B cell (primary cell): ENCODE measurements at regions not wholly inside any gene's neighbourhood (a gene's known extent, or its start where the extent isn't known, plus 50 kb on each side); places are given as distances from the start of the nearest gene placed in this dataset.

ENCODE experiments used
- ATAC-seq: fragments of 200-7000 bp; cut with Tn5 transposase; one replicate; pipeline ENCODE4 v1.10.0; 2021; ENCODE audit warnings: low read depth, mild to moderate bottlenecking, moderate number of reproducible peaks, moderate library complexity
- CTCF ChIA-PET: fragments of 350-600 bp; sonication (Branson Sonifier 250); formaldehyde crosslinking; loops from one replicate; lab custom pipeline; 2021; ENCODE audit warnings: antibody characterized with exemption, inconsistent platforms; lab: Charles Lee
- POLR2A ChIA-PET: fragments of 350-600 bp; sonication (Branson Sonifier 250); formaldehyde crosslinking; loops from one replicate; lab custom pipeline; 2021; ENCODE audit warnings: antibody characterized with exemption; lab: Charles Lee
- DNase-seq: peaks from one replicate; pipeline ENCODE4 v3.0.0; 2013
- H2AFZ ChIP-seq: 2 replicates; pipeline ENCODE4 v1.6.1; 2012; ENCODE audit warnings: mild to moderate bottlenecking, low read depth, low read length; ENCODE audit not compliant: insufficient read depth, poor library complexity, severe bottlenecking
- H3K27ac ChIP-seq, 2 donors: 1 replicate in 1 of 2; 2 replicates in 1 of 2; pipeline ENCODE4 v1.5.1; 2012 to 2013; ENCODE audit warnings: low read length in 2 of 2, mild to moderate bottlenecking in 2 of 2, moderate library complexity in 1 of 2
- H3K27me3 ChIP-seq, 4 experiments: fragments of 200-600 bp in 1 of 4; sonication (generic) in 1 of 4; replicated peaks in 1 of 4; 1 replicate in 2 of 4; 2 replicates in 2 of 4; pipeline versions ENCODE4 v1.6.1 to v1.7.0; 2013 to 2016; ENCODE audit warnings: low read length in 3 of 4, mild to moderate bottlenecking in 2 of 4, mixed read lengths in 1 of 4, moderate library complexity in 1 of 4; ENCODE audit not compliant: insufficient read depth in 4 of 4, control insufficient read depth in 3 of 4; ENCODE audit errors: control extremely low read depth in 1 of 4
- H3K36me3 ChIP-seq, 2 experiments: replicated peaks in 1 of 2; 1 replicate in 1 of 2; 2 replicates in 1 of 2; pipeline versions ENCODE4 v1.6.1 to v1.7.1; 2013; ENCODE audit warnings: low read length in 1 of 2; ENCODE audit not compliant: insufficient read depth in 2 of 2, control insufficient read depth in 1 of 2; ENCODE audit errors: control extremely low read depth in 1 of 2, extremely low read depth in 1 of 2
- H3K4me1 ChIP-seq, 2 donors: fragments of 200-600 bp in 1 of 2; sonication (generic) in 1 of 2; 1 replicate in 1 of 2; 2 replicates in 1 of 2; pipeline versions ENCODE4 v1.5.1 to v1.6.1; 2013 to 2017; ENCODE audit warnings: low read length in 2 of 2; ENCODE audit not compliant: control insufficient read depth in 2 of 2, insufficient read depth in 2 of 2
- H3K4me2 ChIP-seq: replicated peaks from 2 replicates; pipeline ENCODE3; 2012; ENCODE audit warnings: mild to moderate bottlenecking, low read depth, low read length; ENCODE audit not compliant: poor library complexity, severe bottlenecking
- H3K4me3 ChIP-seq, 5 experiments: fragments of 200-600 bp in 1 of 5; sonication (generic) in 1 of 5; 1 replicate in 3 of 5; 2 replicates in 2 of 5; pipeline versions ENCODE4 v1.5.1 to v1.7.0; 2011 to 2016; ENCODE audit warnings: low read length in 4 of 5, mild to moderate bottlenecking in 4 of 5, low read depth in 2 of 5, control low read depth in 1 of 5, moderate library complexity in 1 of 5; ENCODE audit not compliant: insufficient read depth in 1 of 5; ENCODE audit errors: control extremely low read depth in 1 of 5, extremely low read depth in 1 of 5
- H3K79me2 ChIP-seq: fragments of 200-600 bp; sonication (generic); one replicate; pipeline ENCODE4 v1.6.0; 2016; ENCODE audit warnings: low read length; ENCODE audit not compliant: control insufficient read depth, insufficient read depth
- H3K9ac ChIP-seq: fragments of 200-600 bp; sonication (generic); 2 replicates; pipeline ENCODE4 v1.6.1; 2017; ENCODE audit warnings: mild to moderate bottlenecking, low read length, moderate library complexity
- H3K9me3 ChIP-seq, 3 donors: one replicate each; pipeline versions ENCODE4 v1.6.1 to v1.7.1; 2013; ENCODE audit warnings: low read length in 2 of 3; ENCODE audit not compliant: control insufficient read depth in 2 of 3, insufficient read depth in 1 of 3; ENCODE audit errors: control extremely low read depth in 1 of 3
- H4K20me1 ChIP-seq: 2 replicates; pipeline ENCODE4 v1.6.0; 2012; ENCODE audit warnings: mild to moderate bottlenecking, low read length; ENCODE audit not compliant: insufficient read depth, control insufficient read depth, poor library complexity, severe bottlenecking
- H3K27ac Mint-ChIP-seq: one replicate; pipeline ENCODE4 v1.8.0; 2021; ENCODE audit warnings: mixed read lengths
- H3K27me3 Mint-ChIP-seq: one replicate; pipeline ENCODE4 v1.8.0; 2021; ENCODE audit warnings: mixed read lengths
- H3K4me1 Mint-ChIP-seq: one replicate; pipeline ENCODE4 v1.8.0; 2021; ENCODE audit warnings: mixed read lengths
- H3K4me3 Mint-ChIP-seq: one replicate; pipeline ENCODE4 v1.8.0; 2021; ENCODE audit warnings: mixed read lengths
- H3K9me3 Mint-ChIP-seq: one replicate; pipeline ENCODE4 v1.8.0; 2022; ENCODE audit warnings: mixed read lengths; ENCODE audit not compliant: insufficient read depth
- CTCF ChIP-seq: fragments of 200-600 bp; IDR thresholded peaks from one replicate; pipeline ENCODE4 v1.8.0; 2022; ENCODE audit warnings: antibody characterized with exemption, mild to moderate bottlenecking
- EZH2 ChIP-seq: IDR thresholded peaks from 2 replicates; pipeline ENCODE4 v1.6.1; 2012; ENCODE audit warnings: borderline replicate concordance, low read depth, mild to moderate bottlenecking, moderate library complexity, low read length; ENCODE audit not compliant: insufficient read depth, poor library complexity, severe bottlenecking
- WGBS: methylation state at CpG from one replicate; pipeline ENCODE4 v1.1.5; 2013; ENCODE audit warnings: missing lambda C conversion rate; ENCODE audit not compliant: insufficient coverage; 5-methylcytosine and 5-hydroxymethylcytosine counted together
- intact Hi-C: fragments of 100-400 bp; cut with micrococcal nuclease; formaldehyde crosslinking; loops from one replicate; pipeline ENCODE4 v1.10.0; 2022

GRCh38 chr11:32210556-32210955, 119.7 kb downstream of the RCN1 start:
- no peak for ATAC-seq
- intact Hi-C loops = no loop called here
- H3K4me1 Mint-ChIP-seq = no peaks in the 10 kb centered on the region
- no peak overlapping the region for H3K4me2 ChIP-seq
- DNase-seq = no peak
- H3K27me3 Mint-ChIP-seq = peaks cover 11% of the 10 kb centered on the region
- CTCF ChIA-PET = interaction anchor here (0.7 kb wide), 1 partner anchor 73 kb away, joined by 3 read pairs; no protein-coding TSS in a partner anchor
- no peaks in the 10 kb centered on the region for H3K27me3 ChIP-seq
- no peak overlapping the region for H3K4me3 Mint-ChIP-seq
- H3K4me3 ChIP-seq = no peak overlapping the region
- no peaks in the 10 kb centered on the region for H4K20me1 ChIP-seq
- H3K9me3 Mint-ChIP-seq = no peaks in the 10 kb centered on the region
- no peak overlapping the region for H3K9ac ChIP-seq
- H2AFZ ChIP-seq = no peak overlapping the region
- no peaks in the 10 kb centered on the region for H3K79me2 ChIP-seq
- no peaks in the 10 kb centered on the region for H3K4me1 ChIP-seq
- 62% methylated on average over 3 of the region's 6 CpGs for WGBS
- H3K27ac ChIP-seq = no peak overlapping the region
- H3K36me3 ChIP-seq = no peaks in the 10 kb centered on the region
- no peak overlapping the region for H3K27ac Mint-ChIP-seq
- H3K9me3 ChIP-seq = no peaks in the 10 kb centered on the region
- POLR2A ChIA-PET = no interaction called here
- TF ChIP-seq EZH2 (no peak), CTCF (no peak)

GRCh38 chr11:32213223-32213622, 122.3 kb downstream of the RCN1 start:
- 77% methylated on average over 5 of the region's 5 CpGs for WGBS
- Mint-ChIP-seq H3K4me3 (no peak overlapping the region), H3K27ac (no peak overlapping the region), H3K9me3 (no peaks in the 10 kb centered on the region), H3K4me1 (no peaks in the 10 kb centered on the region), H3K27me3 (peaks cover 7% of the 10 kb centered on the region)
- no peak overlapping the region for H3K9ac ChIP-seq
- no peaks in the 10 kb centered on the region for H4K20me1 ChIP-seq
- no peaks in the 10 kb centered on the region for H3K27me3 ChIP-seq
- H2AFZ ChIP-seq = no peak overlapping the region
- H3K9me3 ChIP-seq = no peaks in the 10 kb centered on the region
- H3K4me3 ChIP-seq = no peak overlapping the region
- ATAC-seq (no peak), DNase-seq (no peak)
- no peaks in the 10 kb centered on the region for H3K79me2 ChIP-seq
- no peak for TF ChIP-seq EZH2
- H3K4me2 ChIP-seq = no peak overlapping the region
- CTCF ChIA-PET = no interaction called here
- POLR2A ChIA-PET = no interaction called here
- H3K27ac ChIP-seq = no peak overlapping the region
- no peaks in the 10 kb centered on the region for H3K4me1 ChIP-seq
- no peaks in the 10 kb centered on the region for H3K36me3 ChIP-seq
- intact Hi-C loops = no loop called here
